ENCODE measurements at regions not wholly inside any gene's neighbourhood (a gene's known extent, or its start where the extent isn't known, plus 50 kb on each side); places are given as distances from the start of the nearest gene placed in this dataset.

GRCh38 chr14:96934638-96935330 lies 137.6 kb downstream of the VRK1 start:
- no peak for TF ChIP-seq EZH2 (IDR thresholded peaks at IDR 0.05; ENCODE audit: insufficient read depth, poor library complexity, severe bottlenecking)
- no peak for TF ChIP-seq EZH2phosphoT487 (IDR thresholded peaks at IDR 0.05; ENCODE audit: insufficient read depth, low read depth)

Measured in GM23248 (cell line).